ENCODE measurements at regions not wholly inside any gene's neighbourhood (a gene's known extent, or its start where the extent isn't known, plus 50 kb on each side); places are given as distances from the start of the nearest gene placed in this dataset.

DNA sequence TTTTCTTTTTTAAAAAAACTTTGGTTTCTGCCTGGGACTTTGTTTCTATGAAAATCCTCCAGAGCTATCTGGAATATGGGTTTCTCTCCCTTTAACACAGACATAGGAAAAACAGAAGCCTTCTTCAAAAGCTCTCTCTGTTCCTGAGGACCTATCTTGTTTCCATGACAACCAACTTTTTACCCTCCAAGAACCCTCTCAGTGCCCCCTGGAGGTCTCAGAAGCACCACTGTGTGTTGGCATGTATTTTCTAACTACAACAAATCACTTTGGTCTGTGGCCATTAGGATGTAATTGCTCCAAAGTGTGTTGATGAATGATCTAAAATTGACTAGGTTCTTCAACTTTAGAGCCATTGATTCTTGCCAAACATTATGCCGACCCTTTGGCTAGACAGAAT is 1331.6 kb downstream of the ADGRL3 start:
- TF ChIP-seq CTCF (IDR thresholded peaks at IDR 0.05; ENCODE audit: low read depth, low read length, poor library complexity, severe bottlenecking), result no peak
- no peak for TF ChIP-seq EZH2phosphoT487 (IDR thresholded peaks at IDR 0.05; ENCODE audit: borderline replicate concordance, low read length)

Data from DOHH2 (cell line).